K562 (cell line): ENCODE measurements at regions not wholly inside any gene's neighbourhood (a gene's known extent, or its start where the extent isn't known, plus 50 kb on each side); places are given as distances from the start of the nearest gene placed in this dataset.

ENCODE experiments used
- CBX2 ChIP-seq: fragments of 200-600 bp; sonication (generic); IDR thresholded peaks from one replicate; pipeline ENCODE4 v1.6.1; 2012; ENCODE audit warnings: mild to moderate bottlenecking, low read length, inconsistent platforms; ENCODE audit not compliant: insufficient read depth, poor library complexity, severe bottlenecking
- KLF6 ChIP-seq: fragments of 250-450 bp; sonication (Bioruptor Pico); IDR thresholded peaks from 2 replicates; pipeline ENCODE4 v1.4.0; 2020; ENCODE audit warnings: mild to moderate bottlenecking, moderate library complexity, borderline replicate concordance
- YY1 ChIP-seq, 3 experiments: IDR thresholded peaks; 2 replicates each; pipeline ENCODE4 v1.6.1; 2011; ENCODE audit warnings: low read length in 2 of 3, mild to moderate bottlenecking in 2 of 3, moderate library complexity in 2 of 3, borderline replicate concordance in 1 of 3, control low read depth in 1 of 3, low read depth in 1 of 3; ENCODE audit not compliant: insufficient read depth in 3 of 3, insufficient replicate concordance in 2 of 3, control insufficient read depth in 1 of 3, insufficient read length in 1 of 3; ENCODE audit errors: extremely low read depth in 1 of 3
- ZBED1 ChIP-seq: IDR thresholded peaks from 2 replicates; pipeline ENCODE4 v1.6.1; 2014
- TF ChIP-seq, protein P1 (sequence below): fragments of 250-450 bp; sonication (Bioruptor Pico); IDR thresholded peaks from 2 replicates; pipeline ENCODE4 v1.5.0; 2022; ENCODE audit warnings: mild to moderate bottlenecking
- TF ChIP-seq, protein P2 (sequence below): sonication (generic); formaldehyde crosslinking; IDR thresholded peaks from 2 replicates; pipeline ENCODE4 v1.8.1; 2023; ENCODE audit warnings: missing genetic modification reagents, mild to moderate bottlenecking, borderline replicate concordance

- TF ChIP-seq, protein P1, sequence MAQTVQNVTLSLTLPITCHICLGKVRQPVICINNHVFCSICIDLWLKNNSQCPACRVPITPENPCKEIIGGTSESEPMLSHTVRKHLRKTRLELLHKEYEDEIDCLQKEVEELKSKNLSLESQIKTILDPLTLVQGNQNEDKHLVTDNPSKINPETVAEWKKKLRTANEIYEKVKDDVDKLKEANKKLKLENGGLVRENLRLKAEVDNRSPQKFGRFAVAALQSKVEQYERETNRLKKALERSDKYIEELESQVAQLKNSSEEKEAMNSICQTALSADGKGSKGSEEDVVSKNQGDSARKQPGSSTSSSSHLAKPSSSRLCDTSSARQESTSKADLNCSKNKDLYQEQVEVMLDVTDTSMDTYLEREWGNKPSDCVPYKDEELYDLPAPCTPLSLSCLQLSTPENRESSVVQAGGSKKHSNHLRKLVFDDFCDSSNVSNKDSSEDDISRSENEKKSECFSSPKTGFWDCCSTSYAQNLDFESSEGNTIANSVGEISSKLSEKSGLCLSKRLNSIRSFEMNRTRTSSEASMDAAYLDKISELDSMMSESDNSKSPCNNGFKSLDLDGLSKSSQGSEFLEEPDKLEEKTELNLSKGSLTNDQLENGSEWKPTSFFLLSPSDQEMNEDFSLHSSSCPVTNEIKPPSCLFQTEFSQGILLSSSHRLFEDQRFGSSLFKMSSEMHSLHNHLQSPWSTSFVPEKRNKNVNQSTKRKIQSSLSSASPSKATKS (CRISPR knock-in tag), result no peak
- TF ChIP-seq KLF6 (CRISPR knock-in tag) (no peak), CBX2 (no peak), ZBED1 (no peak), YY1 (IDR thresholded peaks at IDR 0.05; ENCODE audit: borderline replicate concordance in 1 of 3, control insufficient read depth in 1 of 3, extremely low read depth in 1 of 3, insufficient read depth in 3 of 3, insufficient read length in 1 of 3, insufficient replicate concordance in 2 of 3, low read depth in 1 of 3, low read length in 2 of 3) (no peak)
- TF ChIP-seq, protein P2, sequence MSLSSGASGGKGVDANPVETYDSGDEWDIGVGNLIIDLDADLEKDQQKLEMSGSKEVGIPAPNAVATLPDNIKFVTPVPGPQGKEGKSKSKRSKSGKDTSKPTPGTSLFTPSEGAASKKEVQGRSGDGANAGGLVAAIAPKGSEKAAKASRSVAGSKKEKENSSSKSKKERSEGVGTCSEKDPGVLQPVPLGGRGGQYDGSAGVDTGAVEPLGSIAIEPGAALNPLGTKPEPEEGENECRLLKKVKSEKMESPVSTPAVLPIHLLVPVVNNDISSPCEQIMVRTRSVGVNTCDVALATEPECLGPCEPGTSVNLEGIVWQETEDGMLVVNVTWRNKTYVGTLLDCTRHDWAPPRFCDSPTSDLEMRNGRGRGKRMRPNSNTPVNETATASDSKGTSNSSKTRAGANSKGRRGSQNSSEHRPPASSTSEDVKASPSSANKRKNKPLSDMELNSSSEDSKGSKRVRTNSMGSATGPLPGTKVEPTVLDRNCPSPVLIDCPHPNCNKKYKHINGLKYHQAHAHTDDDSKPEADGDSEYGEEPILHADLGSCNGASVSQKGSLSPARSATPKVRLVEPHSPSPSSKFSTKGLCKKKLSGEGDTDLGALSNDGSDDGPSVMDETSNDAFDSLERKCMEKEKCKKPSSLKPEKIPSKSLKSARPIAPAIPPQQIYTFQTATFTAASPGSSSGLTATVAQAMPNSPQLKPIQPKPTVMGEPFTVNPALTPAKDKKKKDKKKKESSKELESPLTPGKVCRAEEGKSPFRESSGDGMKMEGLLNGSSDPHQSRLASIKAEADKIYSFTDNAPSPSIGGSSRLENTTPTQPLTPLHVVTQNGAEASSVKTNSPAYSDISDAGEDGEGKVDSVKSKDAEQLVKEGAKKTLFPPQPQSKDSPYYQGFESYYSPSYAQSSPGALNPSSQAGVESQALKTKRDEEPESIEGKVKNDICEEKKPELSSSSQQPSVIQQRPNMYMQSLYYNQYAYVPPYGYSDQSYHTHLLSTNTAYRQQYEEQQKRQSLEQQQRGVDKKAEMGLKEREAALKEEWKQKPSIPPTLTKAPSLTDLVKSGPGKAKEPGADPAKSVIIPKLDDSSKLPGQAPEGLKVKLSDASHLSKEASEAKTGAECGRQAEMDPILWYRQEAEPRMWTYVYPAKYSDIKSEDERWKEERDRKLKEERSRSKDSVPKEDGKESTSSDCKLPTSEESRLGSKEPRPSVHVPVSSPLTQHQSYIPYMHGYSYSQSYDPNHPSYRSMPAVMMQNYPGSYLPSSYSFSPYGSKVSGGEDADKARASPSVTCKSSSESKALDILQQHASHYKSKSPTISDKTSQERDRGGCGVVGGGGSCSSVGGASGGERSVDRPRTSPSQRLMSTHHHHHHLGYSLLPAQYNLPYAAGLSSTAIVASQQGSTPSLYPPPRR (CRISPR knock-in tag), result no peak
Measured at GRCh38 chr2:153635494-153635893, 156.9 kb upstream of the RPRM start (continued).
